Neural cell (in vitro differentiated cells): ENCODE measurements at regions not wholly inside any gene's neighbourhood (a gene's known extent, or its start where the extent isn't known, plus 50 kb on each side); places are given as distances from the start of the nearest gene placed in this dataset.

Source experiments
- H2AFZ ChIP-seq: fragments of 200-600, 300-800 bp; sonication (generic), shearing (Covaris generic); 2 replicates; pipeline ENCODE4 v1.6.0; 2014; ENCODE audit warnings: low read depth, mild to moderate bottlenecking, antibody characterized with exemption, low read length, moderate library complexity
- H3F3A ChIP-seq: fragments of 200-600 bp; shearing (Covaris generic); 2 replicates; pipeline ENCODE4 v1.6.1; 2016; ENCODE audit warnings: mild to moderate bottlenecking, moderate library complexity, mixed read lengths, antibody characterized with exemption, low read length; ENCODE audit not compliant: insufficient read depth, poor library complexity, severe bottlenecking
- H3K27ac ChIP-seq: fragments of 200-600, 300-800 bp; sonication (generic), shearing (Covaris generic); 2 replicates; pipeline ENCODE4 v1.5.1; 2014; ENCODE audit warnings: mild to moderate bottlenecking, low read length, moderate library complexity
- H3K27me3 ChIP-seq: fragments of 300-800, 200-600 bp; sonication (generic), shearing (Covaris generic); 2 replicates; pipeline ENCODE4 v1.6.0; 2014; ENCODE audit warnings: mild to moderate bottlenecking, low read depth, low read length, moderate library complexity; ENCODE audit not compliant: insufficient read depth
- H3K36me3 ChIP-seq: fragments of 300-800, 200-600 bp; sonication (generic), shearing (Covaris generic); 2 replicates; pipeline ENCODE4 v1.5.1; 2014; ENCODE audit warnings: mild to moderate bottlenecking, antibody characterized with exemption, low read length, moderate library complexity; ENCODE audit not compliant: insufficient read depth
- H3K4me2 ChIP-seq: fragments of 300-800, 200-600 bp; sonication (generic), shearing (Covaris generic); 2 replicates; pipeline ENCODE4 v1.6.0; 2014; ENCODE audit warnings: mild to moderate bottlenecking, low read length
- H3K4me3 ChIP-seq: fragments of 300-800, 200-600 bp; sonication (generic), shearing (Covaris generic); 2 replicates; pipeline ENCODE4 v1.5.1; 2014; ENCODE audit warnings: mild to moderate bottlenecking, low read length, moderate library complexity
- H3K79me2 ChIP-seq: fragments of 200-600 bp; shearing (Covaris generic); replicated peaks from 2 replicates; pipeline ENCODE4 v1.6.0; 2014; ENCODE audit warnings: mild to moderate bottlenecking, low read length, moderate library complexity; ENCODE audit not compliant: insufficient read depth
- H3K9ac ChIP-seq: fragments of 300-800, 200-600 bp; sonication (generic), shearing (Covaris generic); 2 replicates; pipeline ENCODE4 v1.6.1; 2016; ENCODE audit warnings: mild to moderate bottlenecking, low read length, mixed read lengths
- H3K9me2 ChIP-seq: fragments of 200-600 bp; shearing (Covaris generic); 2 replicates; pipeline ENCODE4 v1.6.1; 2016; ENCODE audit warnings: mild to moderate bottlenecking, low read length, mixed read lengths; ENCODE audit not compliant: insufficient read depth
- H3K9me3 ChIP-seq: fragments of 200-600, 300-800 bp; sonication (generic), shearing (Covaris generic); 2 replicates; pipeline ENCODE4 v1.6.1; 2016; ENCODE audit warnings: mild to moderate bottlenecking, mixed run types, low read length, moderate library complexity, mixed read lengths
- H4K20me1 ChIP-seq: fragments of 200-600 bp; shearing (Covaris generic); 2 replicates; pipeline ENCODE4 v1.6.1; 2016; ENCODE audit warnings: mild to moderate bottlenecking, mixed run types; ENCODE audit not compliant: insufficient read depth
- CTCF ChIP-seq: fragments of 450-650 bp; IDR thresholded peaks from 2 replicates; pipeline ENCODE4 v1.5.1; 2014; ENCODE audit warnings: antibody characterized with exemption, mild to moderate bottlenecking, moderate library complexity; ENCODE audit not compliant: poor library complexity, severe bottlenecking
- EP300 ChIP-seq: fragments of 450-650 bp; conservative IDR thresholded peaks from 2 replicates; pipeline ENCODE4 v1.6.1; 2014; ENCODE audit warnings: antibody characterized with exemption, mild to moderate bottlenecking, moderate library complexity; ENCODE audit not compliant: poor library complexity, severe bottlenecking
- EZH2 ChIP-seq: fragments of 200-600, 300-800 bp; shearing (Covaris generic), sonication (generic); IDR thresholded peaks from 2 replicates; pipeline ENCODE4 v1.6.1; 2014; ENCODE audit warnings: antibody characterized with exemption, low read length, borderline replicate concordance, mild to moderate bottlenecking; ENCODE audit not compliant: insufficient read depth, poor library complexity, severe bottlenecking
- MXI1 ChIP-seq: fragments of 450-650 bp; conservative IDR thresholded peaks from 2 replicates; pipeline ENCODE4 v1.6.1; 2014; ENCODE audit warnings: antibody characterized with exemption, mild to moderate bottlenecking; ENCODE audit not compliant: poor library complexity, severe bottlenecking
- POLR2AphosphoS5 ChIP-seq: IDR thresholded peaks from 2 replicates; pipeline ENCODE4 v1.6.1; 2012
- RAD21 ChIP-seq: fragments of 450-650 bp; conservative IDR thresholded peaks from 2 replicates; pipeline ENCODE4 v1.6.1; 2014; ENCODE audit warnings: antibody characterized with exemption, mild to moderate bottlenecking, moderate library complexity
- REST ChIP-seq: IDR thresholded peaks from 2 replicates; pipeline ENCODE4 v1.6.1; 2012; ENCODE audit warnings: borderline replicate concordance
- SMC3 ChIP-seq: fragments of 450-650 bp; conservative IDR thresholded peaks from 2 replicates; pipeline ENCODE4 v1.6.1; 2014; ENCODE audit warnings: antibody characterized with exemption, mild to moderate bottlenecking, moderate library complexity; ENCODE audit not compliant: poor library complexity
- TAF1 ChIP-seq: IDR thresholded peaks from 2 replicates; pipeline ENCODE4 v1.6.1; 2012; ENCODE audit warnings: low read depth

- no peaks in the 10 kb centered on the region for H4K20me1 ChIP-seq
- H3K4me3 ChIP-seq, result no peak overlapping the region
- H3K27me3 ChIP-seq, result no peaks in the 10 kb centered on the region
- H2AFZ ChIP-seq, result no peak overlapping the region
- H3K9ac ChIP-seq, result no peak overlapping the region
- H3K27ac ChIP-seq, result no peak overlapping the region
- H3K36me3 ChIP-seq, result no peaks in the 10 kb centered on the region
- no peak for TF ChIP-seq EP300
- TF ChIP-seq POLR2AphosphoS5, result no peak
- TF ChIP-seq RAD21, result no peak
- no peak for TF ChIP-seq TAF1
- TF ChIP-seq REST, result no peak
- no peak for TF ChIP-seq EZH2
- TF ChIP-seq CTCF, result no peak
- TF ChIP-seq SMC3, result no peak
- TF ChIP-seq MXI1, result no peak
- no peaks in the 10 kb centered on the region for H3F3A ChIP-seq
- no peaks in the 10 kb centered on the region for H3K9me2 ChIP-seq
- no peaks in the 10 kb centered on the region for H3K9me3 ChIP-seq
- H3K79me2 ChIP-seq, result no peaks in the 10 kb centered on the region
- no peak overlapping the region for H3K4me2 ChIP-seq
These were observed 344.9 kb upstream of the NOCT start for GRCh38 chr4:138670681-138671080.

- Histone ChIP-seq H3K4me3 (no peak overlapping the region), H3K36me3 (no peaks in the 10 kb centered on the region), H3K9me3 (no peaks in the 10 kb centered on the region), H3K27me3 (no peaks in the 10 kb centered on the region), H3F3A (no peaks in the 10 kb centered on the region), H3K4me2 (no peak overlapping the region), H2AFZ (no peak overlapping the region), H4K20me1 (no peaks in the 10 kb centered on the region), H3K79me2 (no peaks in the 10 kb centered on the region), H3K27ac (no peak overlapping the region), H3K9ac (no peak overlapping the region), H3K9me2 (no peaks in the 10 kb centered on the region)
- TF ChIP-seq POLR2AphosphoS5 (no peak), CTCF (no peak), EP300 (no peak), EZH2 (no peak), MXI1 (no peak), RAD21 (no peak), TAF1 (no peak), SMC3 (no peak), REST (no peak)
These were observed 345.9 kb upstream of the NOCT start for GRCh38 chr4:138669479-138670315.
